Immature natural killer cell (primary cell): ENCODE measurements at regions not wholly inside any gene's neighbourhood (a gene's known extent, or its start where the extent isn't known, plus 50 kb on each side); places are given as distances from the start of the nearest gene placed in this dataset.

Source experiments
- DNase-seq, 3 donors: peaks; one replicate each; pipeline ENCODE4 v3.0.0; 2022; ENCODE audit warnings: mixed read lengths in 1 of 3
- H3K27ac Mint-ChIP-seq, 6 donors: one replicate each; pipeline ENCODE4 v1.8.0; 2020; ENCODE audit warnings: mixed read lengths in 6 of 6, mild to moderate bottlenecking in 5 of 6, inconsistent platforms in 4 of 6, moderate library complexity in 3 of 6
- H3K27me3 Mint-ChIP-seq, 3 donors: one replicate each; pipeline ENCODE4 v1.8.0; 2020 to 2021; ENCODE audit warnings: low read depth in 3 of 3, mild to moderate bottlenecking in 3 of 3, mixed read lengths in 3 of 3, moderate library complexity in 3 of 3, inconsistent platforms in 1 of 3
- H3K36me3 Mint-ChIP-seq, 3 donors: one replicate each; pipeline ENCODE4 v1.8.0; 2020; ENCODE audit warnings: mixed read lengths in 3 of 3, inconsistent platforms in 2 of 3, mild to moderate bottlenecking in 2 of 3
- H3K4me1 Mint-ChIP-seq, 2 donors: one replicate each; pipeline ENCODE4 v1.8.0; 2020; ENCODE audit warnings: inconsistent platforms in 2 of 2, mild to moderate bottlenecking in 2 of 2, mixed read lengths in 2 of 2, moderate library complexity in 1 of 2
- H3K4me3 Mint-ChIP-seq, 5 donors: one replicate each; pipeline ENCODE4 v1.8.0; 2020; ENCODE audit warnings: mild to moderate bottlenecking in 5 of 5, mixed read lengths in 5 of 5, inconsistent platforms in 3 of 5, moderate library complexity in 3 of 5
- H3K9me3 Mint-ChIP-seq, 6 donors: one replicate each; pipeline ENCODE4 v1.8.0; 2020; ENCODE audit warnings: mild to moderate bottlenecking in 6 of 6, mixed read lengths in 6 of 6, inconsistent platforms in 4 of 6, moderate library complexity in 3 of 6

GRCh38 chr10:10873289-10873688 is 144.4 kb upstream of the CELF2 start:
- H3K9me3 Mint-ChIP-seq = peaks cover 0 to 3% (median 0%) of the 10 kb centered on the region in 6 donors
- H3K36me3 Mint-ChIP-seq = no peaks in the 10 kb centered on the region
- DNase-seq = no peak
- H3K4me3 Mint-ChIP-seq = no peak overlapping the region
- no peak overlapping the region for H3K27ac Mint-ChIP-seq
- H3K27me3 Mint-ChIP-seq = peaks cover 0 to 10% (median 2%) of the 10 kb centered on the region in 3 donors
- H3K4me1 Mint-ChIP-seq = no peaks in the 10 kb centered on the region

GRCh38 chr10:10873915-10874314 is 143.8 kb upstream of the CELF2 start:
- peaks cover 0 to 13% (median 2%) of the 10 kb centered on the region in 3 donors for H3K27me3 Mint-ChIP-seq
- no peaks in the 10 kb centered on the region for H3K36me3 Mint-ChIP-seq
- H3K9me3 Mint-ChIP-seq = peaks cover 0 to 3% (median 0%) of the 10 kb centered on the region in 6 donors
- H3K4me1 Mint-ChIP-seq = no peaks in the 10 kb centered on the region
- H3K27ac Mint-ChIP-seq = no peak overlapping the region
- H3K4me3 Mint-ChIP-seq = no peak overlapping the region
- no peak for DNase-seq

- peaks cover 0 to 3% (median 0%) of the 10 kb centered on the region in 6 donors for H3K9me3 Mint-ChIP-seq
- H3K27me3 Mint-ChIP-seq = peaks cover 1 to 2% (median 2%) of the 10 kb centered on the region in 3 donors
- H3K4me1 Mint-ChIP-seq = no peaks in the 10 kb centered on the region
- no peaks in the 10 kb centered on the region for H3K36me3 Mint-ChIP-seq
- no peak for DNase-seq
- H3K4me3 Mint-ChIP-seq = no peak overlapping the region
- no peak overlapping the region for H3K27ac Mint-ChIP-seq
Observed at GRCh38 chr10:10878963-10879362, 138.7 kb upstream of the CELF2 start.

- Mint-ChIP-seq H3K9me3 (peaks cover 6 to 14% (median 6%) of the 10 kb centered on the region in 6 donors), H3K36me3 (peaks cover 3 to 4% (median 4%) of the 10 kb centered on the region in 3 donors), H3K27ac (no peak overlapping the region), H3K27me3 (peaks cover 1 to 9% (median 2%) of the 10 kb centered on the region in 3 donors), H3K4me1 (no peaks in the 10 kb centered on the region), H3K4me3 (no peak overlapping the region)
- DNase-seq = no peak
Observed at GRCh38 chr10:10881117-10881813, 136.4 kb upstream of the CELF2 start.

GRCh38 chr10:10883737-10884136 is 133.9 kb upstream of the CELF2 start:
- Mint-ChIP-seq H3K9me3 (peaks cover 6 to 14% (median 6%) of the 10 kb centered on the region in 6 donors), H3K4me3 (no peak overlapping the region), H3K36me3 (peaks cover 3 to 4% (median 4%) of the 10 kb centered on the region in 3 donors), H3K4me1 (no peaks in the 10 kb centered on the region), H3K27me3 (peaks cover 2 to 10% (median 7%) of the 10 kb centered on the region in 3 donors), H3K27ac (no peak overlapping the region)
- DNase-seq = no peak

GRCh38 chr10:10886861-10887531 is 130.7 kb upstream of the CELF2 start:
- no peaks in the 10 kb centered on the region for H3K4me1 Mint-ChIP-seq
- no peak overlapping the region for H3K27ac Mint-ChIP-seq
- H3K4me3 Mint-ChIP-seq = no peak overlapping the region
- DNase-seq = no peak
- H3K9me3 Mint-ChIP-seq = peaks cover 6 to 14% (median 6%) of the 10 kb centered on the region in 6 donors
- peaks cover 2 to 11% (median 6%) of the 10 kb centered on the region in 3 donors for H3K27me3 Mint-ChIP-seq
- peaks cover 3 to 4% (median 4%) of the 10 kb centered on the region in 3 donors for H3K36me3 Mint-ChIP-seq

- DNase-seq = no peak
- H3K4me1 Mint-ChIP-seq = no peaks in the 10 kb centered on the region
- H3K27ac Mint-ChIP-seq = no peak overlapping the region
- H3K36me3 Mint-ChIP-seq = peaks cover 0 to 3% (median 0%) of the 10 kb centered on the region in 3 donors
- H3K27me3 Mint-ChIP-seq = peaks cover 0 to 14% (median 11%) of the 10 kb centered on the region in 3 donors
- H3K9me3 Mint-ChIP-seq = peaks cover 0 to 1% (median 0%) of the 10 kb centered on the region in 6 donors
- no peak overlapping the region for H3K4me3 Mint-ChIP-seq
Observed at GRCh38 chr10:10891124-10892082, 126.3 kb upstream of the CELF2 start.

- H3K27me3 Mint-ChIP-seq = peaks cover 2 to 8% (median 8%) of the 10 kb centered on the region in 3 donors
Observed at GRCh38 chr10:10892290-10892875, 125.3 kb upstream of the CELF2 start.

GRCh38 chr10:10897400-10897799 is 120.3 kb upstream of the CELF2 start:
- H3K36me3 Mint-ChIP-seq = peaks cover 0 to 3% (median 0%) of the 10 kb centered on the region in 3 donors
- no peak overlapping the region for H3K4me3 Mint-ChIP-seq
- H3K27me3 Mint-ChIP-seq = peaks cover 6 to 8% (median 7%) of the 10 kb centered on the region in 3 donors
- H3K4me1 Mint-ChIP-seq = no peaks in the 10 kb centered on the region
- H3K9me3 Mint-ChIP-seq = peaks cover 0 to 4% (median 0%) of the 10 kb centered on the region in 6 donors
- no peak for DNase-seq
- no peak overlapping the region for H3K27ac Mint-ChIP-seq

More at GRCh38 chr10:10892290-10892875, 125.3 kb upstream of the CELF2 start:
- peaks cover 0 to 3% (median 0%) of the 10 kb centered on the region in 3 donors for H3K36me3 Mint-ChIP-seq
- H3K9me3 Mint-ChIP-seq = peaks cover 0 to 2% (median 0%) of the 10 kb centered on the region in 6 donors
- DNase-seq = no peak
- no peak overlapping the region for H3K27ac Mint-ChIP-seq
- H3K4me3 Mint-ChIP-seq = no peak overlapping the region
- no peaks in the 10 kb centered on the region for H3K4me1 Mint-ChIP-seq

- Mint-ChIP-seq H3K27me3 (peaks cover 3 to 8% (median 5%) of the 10 kb centered on the region in 3 donors), H3K36me3 (no peaks in the 10 kb centered on the region), H3K9me3 (peaks cover 0 to 2% (median 0%) of the 10 kb centered on the region in 6 donors), H3K27ac (no peak overlapping the region), H3K4me3 (no peak overlapping the region), H3K4me1 (no peaks in the 10 kb centered on the region)
- DNase-seq = no peak
Observed at GRCh38 chr10:10901906-10902305, 115.8 kb upstream of the CELF2 start.

- Mint-ChIP-seq H3K4me1 (no peaks in the 10 kb centered on the region), H3K27ac (no peak overlapping the region)
Observed at GRCh38 chr10:10902951-10903350, 114.7 kb upstream of the CELF2 start.

GRCh38 chr10:10903620-10904019 is 114.1 kb upstream of the CELF2 start:
- no peak for DNase-seq
- no peaks in the 10 kb centered on the region for H3K4me1 Mint-ChIP-seq
- no peaks in the 10 kb centered on the region for H3K36me3 Mint-ChIP-seq
- H3K4me3 Mint-ChIP-seq = no peak overlapping the region
- no peak overlapping the region for H3K27ac Mint-ChIP-seq
- peaks cover 3 to 6% (median 5%) of the 10 kb centered on the region in 3 donors for H3K27me3 Mint-ChIP-seq
- peaks cover 0 to 2% (median 0%) of the 10 kb centered on the region in 6 donors for H3K9me3 Mint-ChIP-seq

More at GRCh38 chr10:10902951-10903350, 114.7 kb upstream of the CELF2 start:
- peaks cover 0 to 2% (median 0%) of the 10 kb centered on the region in 6 donors for H3K9me3 Mint-ChIP-seq
- no peaks in the 10 kb centered on the region for H3K36me3 Mint-ChIP-seq
- DNase-seq = no peak
- peaks cover 3 to 6% (median 5%) of the 10 kb centered on the region in 3 donors for H3K27me3 Mint-ChIP-seq
- no peak overlapping the region for H3K4me3 Mint-ChIP-seq

GRCh38 chr10:10910634-10911033 is 107.0 kb upstream of the CELF2 start:
- Mint-ChIP-seq H3K27ac (no peak overlapping the region), H3K9me3 (no peaks in the 10 kb centered on the region), H3K27me3 (peaks cover 2 to 7% (median 3%) of the 10 kb centered on the region in 3 donors), H3K36me3 (no peaks in the 10 kb centered on the region), H3K4me1 (no peaks in the 10 kb centered on the region), H3K4me3 (no peak overlapping the region)
- no peak for DNase-seq
